ENCODE measurements at regions not wholly inside any gene's neighbourhood (a gene's known extent, or its start where the extent isn't known, plus 50 kb on each side); places are given as distances from the start of the nearest gene placed in this dataset.
A peak's percentile ranks its signal among the peaks of the same experiment; 100 is the strongest.
"Not testable (repeated sequence)": the region's sequence is repeated elsewhere in the genome, so short reads cannot be mapped to it uniquely, and the experiment has no call there.

GRCh38 chr6:18527836-18528743, 140.9 kb downstream of the RNF144B start:
- no peak for DNase-seq

GRCh38 chr6:18530201-18530600, 143.1 kb downstream of the RNF144B start:
- DNase-seq = no peak

GRCh38 chr6:18532139-18532538, 145.0 kb downstream of the RNF144B start:
- DNase-seq = no peak

GRCh38 chr6:18533793-18534192, 146.6 kb downstream of the RNF144B start:
- no peak for DNase-seq

GRCh38 chr6:18536591-18537055, 149.5 kb downstream of the RNF144B start:
- DNase-seq = no peak

- DNase-seq = no peak
Measured at GRCh38 chr6:18538315-18538714, 151.2 kb downstream of the RNF144B start.

- DNase-seq = no peak
Measured at GRCh38 chr6:18543051-18543450, 155.9 kb downstream of the RNF144B start.

- DNase-seq = not testable (repeated sequence)
Measured at GRCh38 chr6:18545142-18545541, 158.0 kb downstream of the RNF144B start.

GRCh38 chr6:18545726-18546125, 158.6 kb downstream of the RNF144B start:
- no peak for DNase-seq

- DNase-seq = no peak
Measured at GRCh38 chr6:18550119-18550518, 163.0 kb downstream of the RNF144B start.

GRCh38 chr6:18551228-18551627, 164.1 kb downstream of the RNF144B start:
- no peak for DNase-seq

- DNase-seq = no peak
Measured at GRCh38 chr6:18555750-18556149, 168.6 kb downstream of the RNF144B start.

GRCh38 chr6:18561037-18561750, 174.0 kb downstream of the RNF144B start:
- no peak for DNase-seq

GRCh38 chr6:18562726-18563125, 175.6 kb downstream of the RNF144B start:
- DNase-seq = no peak

GRCh38 chr6:18564775-18565174, 177.6 kb downstream of the RNF144B start:
- DNase-seq = no peak

- DNase-seq = no peak
Measured at GRCh38 chr6:18565231-18565630, 178.1 kb downstream of the RNF144B start.

GRCh38 chr6:18567380-18567779, 180.2 kb downstream of the RNF144B start:
- DNase-seq = no peak

- DNase-seq = no peak
Measured at GRCh38 chr6:18577491-18577890, 190.3 kb downstream of the RNF144B start.

GRCh38 chr6:18579166-18579565, 192.0 kb downstream of the RNF144B start:
- DNase-seq = no peak

GRCh38 chr6:18579869-18580268, 192.7 kb downstream of the RNF144B start:
- peak; percentile 17 for DNase-seq

- DNase-seq = no peak
Measured at GRCh38 chr6:18584372-18584771, 197.2 kb downstream of the RNF144B start.

- DNase-seq = peak; percentile 30
Measured at GRCh38 chr6:18585032-18585573, 198.0 kb downstream of the RNF144B start.

GRCh38 chr6:18586133-18586532, 199.0 kb downstream of the RNF144B start:
- DNase-seq = no peak
